Common myeloid progenitor, CD34-positive (primary cell): ENCODE measurements at regions not wholly inside any gene's neighbourhood (a gene's known extent, or its start where the extent isn't known, plus 50 kb on each side); places are given as distances from the start of the nearest gene placed in this dataset.

ENCODE experiments used
- CTCF ChIA-PET: fragments of 350-600 bp; sonication (Branson Sonifier 250); formaldehyde crosslinking; loops from one replicate; lab custom pipeline; 2021; ENCODE audit warnings: antibody characterized with exemption; lab: Charles Lee
- POLR2A ChIA-PET: fragments of 350-600 bp; sonication (Branson Sonifier 250); formaldehyde crosslinking; loops from one replicate; lab custom pipeline; 2021; ENCODE audit warnings: antibody characterized with exemption; lab: Charles Lee
- DNase-seq, 3 donors: peaks; one replicate each; pipeline versions ENCODE4 v3.0.0 to v3.0.0-alpha.2; 2013
- H3K27ac ChIP-seq, 2 experiments: 1 replicate in 1 of 2; 2 replicates in 1 of 2; pipeline ENCODE4 v1.7.0; 2013; ENCODE audit warnings: inconsistent platforms in 2 of 2, low read length in 2 of 2, mild to moderate bottlenecking in 2 of 2, low read depth in 1 of 2, moderate library complexity in 1 of 2; ENCODE audit not compliant: severe bottlenecking in 2 of 2, insufficient read depth in 1 of 2, poor library complexity in 1 of 2
- H3K27me3 ChIP-seq, 5 experiments: replicated peaks in 2 of 5; 1 replicate in 3 of 5; 2 replicates in 2 of 5; pipeline versions ENCODE4 v1.6.1 to v1.7.0; 2013; ENCODE audit warnings: low read length in 4 of 5, mild to moderate bottlenecking in 2 of 5, moderate library complexity in 2 of 5, inconsistent platforms in 1 of 5; ENCODE audit not compliant: insufficient read depth in 5 of 5, control insufficient read depth in 4 of 5
- H3K36me3 ChIP-seq, 4 experiments: 1 replicate in 2 of 4; 2 replicates in 2 of 4; pipeline versions ENCODE4 v1.6.1 to v1.7.0; 2013; ENCODE audit warnings: low read length in 3 of 4, control low read depth in 1 of 4, mild to moderate bottlenecking in 1 of 4; ENCODE audit not compliant: control insufficient read depth in 4 of 4, insufficient read depth in 4 of 4
- H3K4me1 ChIP-seq, 4 experiments: 1 replicate in 3 of 4; 2 replicates in 1 of 4; pipeline versions ENCODE4 v1.6.1 to v1.7.1; 2013; ENCODE audit warnings: low read length in 3 of 4, mild to moderate bottlenecking in 3 of 4, control low read depth in 1 of 4, inconsistent platforms in 1 of 4, moderate library complexity in 1 of 4; ENCODE audit not compliant: control insufficient read depth in 4 of 4, insufficient read depth in 4 of 4; ENCODE audit errors: control extremely low read depth in 1 of 4
- H3K4me3 ChIP-seq, 7 experiments: 1 replicate in 4 of 7; 2 replicates in 3 of 7; pipeline versions ENCODE4 v1.5.1 to v1.7.0; 2013; ENCODE audit warnings: mild to moderate bottlenecking in 7 of 7, low read length in 6 of 7, moderate library complexity in 6 of 7, inconsistent platforms in 2 of 7, low read depth in 2 of 7, control low read depth in 1 of 7; ENCODE audit not compliant: insufficient read depth in 4 of 7, control insufficient read depth in 1 of 7; ENCODE audit errors: extremely low read depth in 1 of 7
- H3K9me3 ChIP-seq, 5 experiments: 1 replicate in 4 of 5; 2 replicates in 1 of 5; pipeline versions ENCODE4 v1.6.1 to v1.7.1; 2013; ENCODE audit warnings: low read length in 4 of 5, mild to moderate bottlenecking in 2 of 5, inconsistent platforms in 1 of 5, low read depth in 1 of 5, moderate library complexity in 1 of 5; ENCODE audit not compliant: control insufficient read depth in 4 of 5, insufficient read depth in 2 of 5; ENCODE audit errors: control extremely low read depth in 1 of 5
- WGBS: methylation state at CpG from one replicate; pipeline ENCODE4 v1.1.5; 2013; ENCODE audit not compliant: insufficient coverage; 5-methylcytosine and 5-hydroxymethylcytosine counted together

GRCh38 chr1:76713535-76713934, 153.7 kb upstream of the ST6GALNAC5 start:
- no peak overlapping the region for H3K27ac ChIP-seq
- no peaks in the 10 kb centered on the region for H3K9me3 ChIP-seq
- no peaks in the 10 kb centered on the region for H3K27me3 ChIP-seq
- POLR2A ChIA-PET, result no interaction called here
- no CpG with 5 or more reads among the region's 2 CpGs for WGBS
- H3K36me3 ChIP-seq, result no peaks in the 10 kb centered on the region
- H3K4me3 ChIP-seq, result no peak overlapping the region
- DNase-seq, result no peak
- CTCF ChIA-PET, result no interaction called here
- H3K4me1 ChIP-seq, result no peaks in the 10 kb centered on the region

- Histone ChIP-seq H3K4me1 (no peaks in the 10 kb centered on the region), H3K9me3 (no peaks in the 10 kb centered on the region), H3K36me3 (no peaks in the 10 kb centered on the region), H3K4me3 (no peak overlapping the region), H3K27me3 (no peaks in the 10 kb centered on the region), H3K27ac (no peak overlapping the region)
- 100% methylated on average over 1 of the region's 1 CpG for WGBS
- POLR2A ChIA-PET, result no interaction called here
- no peak for DNase-seq
- CTCF ChIA-PET, result no interaction called here
Measured at GRCh38 chr1:76715474-76715873, 151.8 kb upstream of the ST6GALNAC5 start.

DNA sequence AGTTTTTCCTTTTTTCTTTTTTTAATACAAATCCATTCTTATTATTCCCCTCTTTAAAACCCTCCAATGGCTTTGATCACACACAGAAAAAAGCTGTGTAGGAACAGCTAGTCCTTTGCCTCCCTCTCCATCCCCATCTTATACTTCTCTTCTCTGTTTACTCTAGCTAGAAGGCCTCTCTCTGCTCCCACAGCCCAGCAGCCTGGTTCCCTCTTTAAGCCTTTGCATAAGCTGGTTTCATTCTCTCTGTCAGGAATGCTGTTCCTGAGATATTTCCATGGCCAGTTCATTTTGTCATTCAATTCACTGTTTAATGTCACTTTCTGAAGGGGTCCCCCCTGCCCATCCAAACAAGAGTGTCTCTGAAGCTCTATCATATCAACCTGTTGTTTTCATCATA, 143.3 kb upstream of the ST6GALNAC5 start:
- no peak overlapping the region for H3K27ac ChIP-seq
- no peaks in the 10 kb centered on the region for H3K4me1 ChIP-seq
- no peak overlapping the region for H3K4me3 ChIP-seq
- H3K9me3 ChIP-seq, result no peaks in the 10 kb centered on the region
- no peaks in the 10 kb centered on the region for H3K36me3 ChIP-seq
- CTCF ChIA-PET, result no interaction called here
- DNase-seq, result no peak
- POLR2A ChIA-PET, result no interaction called here
- H3K27me3 ChIP-seq, result no peaks in the 10 kb centered on the region

DNA sequence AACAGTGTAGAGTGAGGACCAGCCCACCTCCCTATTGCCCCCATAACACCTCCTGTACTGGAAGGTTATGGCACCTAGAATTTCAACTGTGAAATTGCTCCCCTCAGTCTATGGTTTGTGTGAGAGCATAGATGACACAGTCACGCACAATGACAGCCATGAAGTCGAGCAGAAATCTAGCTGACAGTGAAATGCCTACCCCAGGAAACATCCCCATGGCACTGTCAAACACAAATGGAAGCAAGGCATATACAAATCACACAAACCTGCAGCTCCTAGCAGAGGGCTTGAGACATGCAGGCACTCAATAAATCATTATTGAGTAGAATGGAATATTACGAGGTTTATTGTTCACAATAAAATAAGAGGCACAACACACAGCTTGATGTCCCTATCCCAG, 142.5 kb upstream of the ST6GALNAC5 start:
- Histone ChIP-seq H3K9me3 (no peaks in the 10 kb centered on the region), H3K27me3 (no peaks in the 10 kb centered on the region), H3K4me1 (no peaks in the 10 kb centered on the region), H3K36me3 (no peaks in the 10 kb centered on the region), H3K4me3 (no peak overlapping the region), H3K27ac (no peak overlapping the region)
- 100% methylated on average over 2 of the region's 3 CpGs for WGBS
- ChIA-PET CTCF (no interaction called here), POLR2A (no interaction called here)
- DNase-seq, result no peak

DNA sequence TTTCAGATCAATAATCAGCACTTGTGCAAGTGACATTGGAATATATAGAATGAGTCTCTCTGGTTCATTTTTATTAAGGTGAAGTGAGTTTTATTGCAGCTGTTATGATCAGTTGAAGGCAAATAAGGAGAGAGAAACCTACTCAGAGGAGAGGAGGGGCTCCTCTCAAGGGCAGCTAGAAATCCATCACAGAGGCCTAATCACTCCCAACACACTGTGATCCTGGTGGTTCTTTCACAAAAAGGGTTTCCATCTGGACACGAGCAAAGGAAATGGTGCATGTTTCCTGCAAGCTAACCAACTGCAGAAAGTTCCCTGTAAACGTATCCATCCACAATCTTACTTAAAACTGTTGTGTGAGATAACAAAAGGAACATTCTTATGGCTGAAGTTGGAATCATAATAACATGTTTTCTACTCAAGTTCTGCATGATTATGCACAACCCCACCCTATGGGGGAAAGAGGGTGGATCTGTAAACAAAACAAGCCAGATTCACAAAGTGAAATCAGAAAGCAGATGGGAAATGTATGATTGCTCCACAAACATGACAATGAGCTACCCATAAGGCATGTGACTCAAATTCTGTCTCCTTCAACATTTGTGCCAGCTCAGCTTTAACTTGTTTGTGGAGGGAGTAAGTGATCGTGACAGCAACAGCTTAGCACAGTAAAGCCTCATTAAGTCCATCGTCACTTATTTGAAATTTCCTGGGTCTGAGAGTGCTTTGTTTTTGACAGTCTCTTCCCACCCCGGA, 141.2 kb upstream of the ST6GALNAC5 start:
- POLR2A ChIA-PET, result no interaction called here
- H3K27ac ChIP-seq, result no peak overlapping the region
- no peaks in the 10 kb centered on the region for H3K9me3 ChIP-seq
- H3K4me1 ChIP-seq, result no peaks in the 10 kb centered on the region
- no peak for DNase-seq
- CTCF ChIA-PET, result no interaction called here
- no peaks in the 10 kb centered on the region for H3K27me3 ChIP-seq
- H3K4me3 ChIP-seq, result no peak overlapping the region
- H3K36me3 ChIP-seq, result no peaks in the 10 kb centered on the region
- 96% methylated on average over 3 of the region's 5 CpGs for WGBS

DNA sequence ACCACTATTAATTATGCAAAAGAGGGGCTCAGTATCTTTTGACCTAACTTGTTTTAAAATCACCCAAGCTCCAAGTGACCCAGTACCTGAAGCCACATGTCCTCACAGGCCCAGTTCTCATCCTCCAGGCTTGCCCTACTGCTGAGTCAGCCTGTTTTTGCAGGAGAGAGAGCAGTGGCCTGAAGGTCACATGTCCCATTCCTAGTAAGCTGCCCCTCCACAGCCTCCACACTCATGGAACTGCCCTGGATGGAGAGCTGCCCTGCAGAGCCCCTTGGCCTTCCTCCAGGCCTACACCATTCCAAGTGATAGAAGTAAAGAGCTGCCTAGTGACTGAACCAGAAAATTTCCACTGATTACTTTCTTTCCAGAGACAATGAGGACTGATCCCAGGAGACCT, 139.8 kb upstream of the ST6GALNAC5 start:
- Histone ChIP-seq H3K9me3 (no peaks in the 10 kb centered on the region), H3K4me3 (no peak overlapping the region), H3K4me1 (no peaks in the 10 kb centered on the region), H3K36me3 (no peaks in the 10 kb centered on the region), H3K27me3 (no peaks in the 10 kb centered on the region), H3K27ac (no peak overlapping the region)
- CTCF ChIA-PET, result no interaction called here
- POLR2A ChIA-PET, result no interaction called here
- DNase-seq, result no peak

GRCh38 chr1:76729142-76729541, 138.1 kb upstream of the ST6GALNAC5 start:
- no peak for DNase-seq
- ChIA-PET POLR2A (no interaction called here), CTCF (no interaction called here)
- H3K4me1 ChIP-seq, result no peaks in the 10 kb centered on the region
- H3K27me3 ChIP-seq, result no peaks in the 10 kb centered on the region
- H3K4me3 ChIP-seq, result no peak overlapping the region
- no peak overlapping the region for H3K27ac ChIP-seq
- H3K36me3 ChIP-seq, result no peaks in the 10 kb centered on the region
- H3K9me3 ChIP-seq, result no peaks in the 10 kb centered on the region
- 100% methylated on average over 1 of the region's 3 CpGs for WGBS
